ENCODE measurements at regions not wholly inside any gene's neighbourhood (a gene's known extent, or its start where the extent isn't known, plus 50 kb on each side); places are given as distances from the start of the nearest gene placed in this dataset.

GRCh38 chr11:109877043-109877442, 216.1 kb upstream of the ZC3H12C start:
- in situ Hi-C loops (cut with HindIII; ENCODE audit: low sequenced_read_pairs), result no loop called here
- DNase-seq (ENCODE audit: low spot score), result no peak

- in situ Hi-C loops (cut with HindIII; ENCODE audit: low sequenced_read_pairs), result no loop called here
- no peak for DNase-seq (ENCODE audit: low spot score)
These were observed 208.7 kb upstream of the ZC3H12C start for GRCh38 chr11:109884501-109884900.

DNA sequence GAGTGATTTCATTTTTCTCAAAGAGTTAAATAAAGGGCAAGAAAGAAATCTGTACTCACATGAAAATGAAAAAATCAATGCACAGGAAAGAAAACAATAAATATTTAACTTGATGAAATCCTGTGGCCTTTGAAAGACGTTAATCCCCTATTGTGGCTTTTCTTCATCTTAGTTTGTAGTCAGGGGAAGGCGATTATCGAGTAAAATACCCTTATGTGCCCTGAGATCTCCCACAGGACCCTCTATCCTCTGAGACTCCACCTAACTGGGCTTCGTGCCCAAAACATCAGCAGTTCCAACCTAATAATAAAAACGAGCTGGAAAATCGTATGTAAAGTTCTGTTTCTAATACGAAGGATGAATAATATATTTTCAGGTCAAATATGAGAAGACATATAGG, 208.2 kb upstream of the ZC3H12C start:
- in situ Hi-C loops (cut with HindIII; ENCODE audit: low sequenced_read_pairs), result no loop called here
- DNase-seq (ENCODE audit: low spot score), result no peak

- no peak for DNase-seq (ENCODE audit: low spot score)
- in situ Hi-C loops (cut with HindIII; ENCODE audit: low sequenced_read_pairs), result no loop called here
These were observed 200.8 kb upstream of the ZC3H12C start for GRCh38 chr11:109892321-109892794.

DNA sequence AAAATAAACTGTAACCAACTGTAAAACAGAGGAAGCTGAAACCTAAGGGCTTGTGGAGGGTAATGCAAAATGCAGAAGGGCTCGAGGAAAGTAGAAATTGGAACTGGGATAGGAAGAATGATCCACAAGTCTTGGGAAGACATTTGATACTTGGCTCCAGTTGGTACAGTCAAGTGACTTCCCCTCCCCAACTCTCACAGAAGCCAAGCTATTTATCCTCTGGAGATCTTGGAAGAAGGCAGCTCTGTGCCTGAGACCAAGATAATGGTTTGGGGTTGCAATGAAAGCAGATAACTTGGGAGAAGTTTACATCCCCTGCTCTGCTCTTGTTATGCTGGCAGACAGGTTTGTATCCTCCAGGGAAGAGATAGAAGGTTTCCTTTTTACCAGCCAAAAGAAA, 198.9 kb upstream of the ZC3H12C start:
- no peak for DNase-seq (ENCODE audit: low spot score)
- in situ Hi-C loops (cut with HindIII; ENCODE audit: low sequenced_read_pairs), result no loop called here

- DNase-seq (ENCODE audit: low spot score), result no peak
- in situ Hi-C loops (cut with HindIII; ENCODE audit: low sequenced_read_pairs), result no loop called here
These were observed 194.6 kb upstream of the ZC3H12C start for GRCh38 chr11:109898592-109898991.

- DNase-seq (ENCODE audit: low spot score), result no peak
- in situ Hi-C loops (cut with HindIII; ENCODE audit: low sequenced_read_pairs), result no loop called here
These were observed 190.3 kb upstream of the ZC3H12C start for GRCh38 chr11:109902764-109903433.

DNA sequence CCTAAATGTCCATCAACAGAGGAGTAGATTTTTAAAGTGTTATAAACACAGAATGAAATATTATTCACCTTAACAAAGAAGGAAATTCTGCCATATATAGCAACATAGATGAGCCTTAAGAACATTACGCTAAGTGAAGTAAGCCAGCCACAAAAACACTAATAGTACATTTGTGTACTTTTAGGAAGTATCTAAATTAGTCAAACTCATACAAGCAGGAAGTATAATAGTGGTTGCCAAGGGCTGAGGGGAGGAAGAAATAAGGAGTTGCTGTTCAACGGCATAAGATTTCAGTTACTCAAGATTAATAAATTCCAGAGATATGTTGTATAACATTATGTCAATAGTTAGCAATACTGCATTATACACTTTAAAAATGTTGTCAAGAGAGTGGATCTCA, 181.7 kb upstream of the ZC3H12C start:
- DNase-seq (ENCODE audit: low spot score), result no peak
- in situ Hi-C loops (cut with HindIII; ENCODE audit: low sequenced_read_pairs), result no loop called here

DNA sequence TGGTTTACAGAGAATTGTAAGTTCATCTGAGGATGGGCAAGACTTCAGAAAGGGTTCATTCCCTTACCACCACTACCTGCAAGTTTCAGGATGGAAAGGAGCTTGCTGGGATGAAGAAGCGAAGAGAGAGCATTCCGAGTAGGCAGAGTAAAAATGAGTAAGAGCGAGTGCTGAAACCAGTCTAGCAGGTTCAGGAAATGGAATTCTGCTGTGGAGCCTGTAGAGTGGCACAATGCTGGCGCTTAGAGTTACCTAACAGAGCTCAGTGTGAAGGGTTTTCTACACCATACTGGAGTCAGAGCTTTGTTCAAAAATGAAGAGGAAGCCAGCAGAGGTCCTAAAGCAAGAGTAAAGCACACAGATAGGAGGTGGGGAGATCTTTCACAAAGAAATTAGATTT, 179.2 kb upstream of the ZC3H12C start:
- in situ Hi-C loops (cut with HindIII; ENCODE audit: low sequenced_read_pairs), result no loop called here
- DNase-seq (ENCODE audit: low spot score), result no peak

DNA sequence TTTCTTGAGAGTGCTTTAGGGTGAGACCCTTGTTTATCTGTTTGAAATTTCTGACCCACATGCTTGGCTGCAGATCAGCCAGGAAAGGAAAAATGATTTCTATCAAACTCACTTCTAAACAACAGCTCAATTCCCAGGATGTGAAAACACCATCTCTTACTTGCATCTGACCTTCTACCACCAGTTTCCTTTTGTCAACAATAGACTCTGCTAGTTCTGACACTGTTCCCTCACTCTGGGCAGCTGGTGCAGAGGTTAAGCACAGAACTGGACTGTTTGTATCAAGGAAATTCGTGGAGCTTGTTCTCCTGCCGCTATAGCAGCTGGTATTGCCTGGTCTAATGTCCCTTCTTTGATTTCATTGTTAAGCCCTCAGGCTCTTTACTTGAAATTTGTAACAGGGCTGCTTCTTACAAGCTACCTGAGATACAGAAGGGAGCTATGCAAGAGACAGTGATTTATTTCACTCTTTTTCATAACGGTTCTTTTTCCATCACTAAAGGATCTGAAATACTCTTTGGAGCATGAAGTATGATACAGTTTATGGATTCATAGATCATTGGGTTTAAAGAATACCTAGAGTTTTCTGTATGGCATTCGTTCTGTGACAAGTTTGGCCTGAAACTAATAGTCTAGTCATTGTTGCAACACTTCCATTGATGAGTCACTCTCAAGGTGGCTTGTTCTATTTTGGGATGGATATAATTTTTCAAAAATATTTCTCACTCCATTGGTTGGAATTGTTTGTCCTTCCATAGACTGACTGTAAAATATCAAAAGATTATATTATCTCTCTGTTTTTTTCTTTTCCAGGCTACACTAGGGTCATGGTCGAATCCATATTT, 178.2 kb upstream of the ZC3H12C start:
- DNase-seq (ENCODE audit: low spot score), result no peak
- in situ Hi-C loops (cut with HindIII; ENCODE audit: low sequenced_read_pairs), result no loop called here

DNA sequence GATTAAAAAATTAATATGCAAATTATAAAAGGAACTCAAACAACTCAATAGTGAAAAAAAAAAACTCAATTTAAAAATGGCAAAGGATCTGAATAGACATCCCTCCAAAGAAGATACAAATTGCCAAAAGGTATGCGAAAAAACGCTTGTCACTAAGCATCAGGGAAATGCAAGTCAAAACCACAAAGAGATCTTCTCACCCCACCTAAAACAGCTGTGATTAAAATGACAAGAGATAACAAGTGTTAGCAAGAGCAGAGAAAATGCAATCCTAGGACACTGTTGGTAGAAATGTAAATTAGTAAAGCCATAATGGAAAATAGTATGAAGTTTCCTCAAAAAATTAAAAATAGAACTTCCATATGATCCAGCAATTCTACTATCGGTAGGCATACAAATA, 166.3 kb upstream of the ZC3H12C start:
- DNase-seq (ENCODE audit: low spot score), result no peak
- in situ Hi-C loops (cut with HindIII; ENCODE audit: low sequenced_read_pairs), result no loop called here

DNA sequence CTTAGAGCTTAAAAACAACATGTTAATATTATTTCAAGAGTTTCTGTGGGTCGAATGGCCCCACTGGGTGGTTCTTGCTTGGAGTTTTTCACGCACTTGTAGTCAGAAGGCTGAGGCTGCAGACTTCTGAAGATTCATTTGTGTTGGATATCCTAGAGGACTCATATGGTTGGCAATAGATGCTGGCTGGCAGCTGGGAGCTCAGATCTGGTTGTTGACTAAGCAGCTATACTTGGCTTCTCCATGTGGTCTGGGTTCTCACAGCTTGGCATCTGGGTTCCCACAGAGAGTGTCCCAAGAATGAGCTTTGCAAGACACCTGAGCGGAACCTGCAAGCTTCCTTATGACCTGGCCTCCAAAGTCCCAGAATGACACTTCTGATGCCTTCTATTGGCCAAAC, 163.9 kb upstream of the ZC3H12C start:
- no peak for DNase-seq (ENCODE audit: low spot score)
- in situ Hi-C loops (cut with HindIII; ENCODE audit: low sequenced_read_pairs), result no loop called here

DNA sequence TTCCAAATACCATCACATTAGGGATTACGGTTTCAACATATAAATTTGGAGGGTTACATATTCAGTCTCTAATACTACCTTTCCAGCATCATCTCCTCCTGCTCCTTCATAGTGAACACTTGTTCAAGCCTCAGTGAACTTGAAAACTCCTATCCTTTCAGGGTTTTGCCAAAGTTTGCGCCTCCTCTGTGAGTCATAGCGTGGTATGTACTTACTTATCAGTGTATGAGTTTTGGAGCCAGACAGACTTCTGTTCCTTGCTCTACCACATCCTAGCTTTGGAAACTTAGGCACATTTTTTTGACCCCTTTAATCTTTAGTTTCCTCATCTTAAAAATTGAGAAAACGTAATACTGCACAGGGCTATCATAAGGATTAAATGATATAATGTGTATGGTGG, 160.1 kb upstream of the ZC3H12C start:
- in situ Hi-C loops (cut with HindIII; ENCODE audit: low sequenced_read_pairs), result no loop called here
- no peak for DNase-seq (ENCODE audit: low spot score)

DNA sequence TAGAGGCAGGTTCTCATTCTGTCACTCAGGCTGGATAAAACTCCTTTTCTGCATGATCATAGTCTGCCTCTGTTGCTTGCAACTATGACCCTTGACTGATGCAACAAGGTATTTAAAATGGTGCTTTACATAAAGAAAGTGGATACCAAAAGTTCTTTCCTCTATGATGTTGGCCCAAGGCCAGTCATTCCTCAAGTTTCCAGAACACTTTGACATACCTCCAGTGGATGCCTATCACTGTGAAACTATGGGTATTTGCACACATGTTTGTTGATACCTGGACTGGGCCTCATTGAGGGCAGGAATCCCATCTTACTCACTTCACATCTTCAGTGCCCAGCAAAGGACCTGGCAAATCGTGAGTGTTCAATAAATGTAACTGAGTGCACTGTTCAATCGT, 159.0 kb upstream of the ZC3H12C start:
- DNase-seq (ENCODE audit: low spot score), result no peak
- in situ Hi-C loops (cut with HindIII; ENCODE audit: low sequenced_read_pairs), result no loop called here

DNA sequence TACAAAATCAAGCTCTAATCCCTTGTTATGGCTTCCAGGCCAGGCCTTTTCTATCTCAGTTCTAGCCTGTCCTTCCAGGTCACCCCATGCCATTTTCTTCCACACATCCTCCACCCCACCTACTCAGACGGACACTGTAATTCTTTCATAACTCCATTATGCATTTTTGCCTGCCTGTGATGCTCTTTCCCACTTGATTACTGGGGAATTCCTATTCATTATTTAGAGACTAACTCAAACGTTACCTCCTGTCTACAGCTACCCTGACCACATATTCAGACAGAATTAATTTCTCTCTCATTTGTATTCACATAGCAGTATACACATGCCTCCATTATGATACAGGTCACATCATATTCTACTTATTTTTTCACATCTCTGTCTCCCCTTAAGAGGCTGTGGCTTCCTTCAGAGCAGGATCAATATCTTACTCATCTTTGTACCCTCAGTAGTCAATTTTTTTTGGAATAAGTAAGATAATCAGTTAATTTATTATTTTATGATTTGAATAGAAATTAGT, 156.5 kb upstream of the ZC3H12C start:
- in situ Hi-C loops (cut with HindIII; ENCODE audit: low sequenced_read_pairs), result no loop called here
- no peak for DNase-seq (ENCODE audit: low spot score)

GRCh38 chr11:109937968-109938367, 155.2 kb upstream of the ZC3H12C start:
- in situ Hi-C loops (cut with HindIII; ENCODE audit: low sequenced_read_pairs), result no loop called here
- no peak for DNase-seq (ENCODE audit: low spot score)

DNA sequence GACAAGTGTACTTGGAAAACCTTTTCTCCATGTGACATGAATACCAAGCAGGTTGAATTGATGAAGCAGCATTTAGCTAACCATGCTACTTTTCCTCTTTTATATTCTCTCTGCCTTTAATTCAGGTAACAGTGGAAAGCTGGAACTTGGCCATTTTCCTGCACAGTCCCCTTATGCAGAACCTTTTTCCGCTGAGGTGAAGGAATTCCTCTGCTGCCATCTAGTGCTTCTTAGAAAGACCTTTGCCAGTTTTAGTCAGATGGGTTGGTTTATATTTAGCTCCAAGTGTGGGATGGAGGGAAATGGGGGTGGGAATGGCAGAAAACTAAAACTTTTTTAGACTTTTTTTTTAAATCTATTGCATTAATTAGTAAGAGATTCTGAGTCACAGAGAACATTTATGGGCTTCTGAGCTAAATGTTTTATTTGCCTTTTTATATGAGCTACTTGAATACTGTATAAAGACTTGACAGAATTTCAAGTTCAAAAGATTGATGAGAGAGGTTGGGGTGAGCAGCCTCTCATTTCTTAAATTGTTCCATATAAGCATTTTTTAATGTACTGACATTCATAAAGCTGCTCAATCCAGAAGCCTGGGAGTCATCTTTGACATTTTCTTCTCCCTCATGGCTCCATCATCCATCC, 153.9 kb upstream of the ZC3H12C start:
- in situ Hi-C loops (cut with HindIII; ENCODE audit: low sequenced_read_pairs), result no loop called here
- peak; percentile 80 for DNase-seq (ENCODE audit: low spot score)

GRCh38 chr11:109940816-109941215, 152.4 kb upstream of the ZC3H12C start:
- in situ Hi-C loops (cut with HindIII; ENCODE audit: low sequenced_read_pairs), result no loop called here
- no peak for DNase-seq (ENCODE audit: low spot score)

DNA sequence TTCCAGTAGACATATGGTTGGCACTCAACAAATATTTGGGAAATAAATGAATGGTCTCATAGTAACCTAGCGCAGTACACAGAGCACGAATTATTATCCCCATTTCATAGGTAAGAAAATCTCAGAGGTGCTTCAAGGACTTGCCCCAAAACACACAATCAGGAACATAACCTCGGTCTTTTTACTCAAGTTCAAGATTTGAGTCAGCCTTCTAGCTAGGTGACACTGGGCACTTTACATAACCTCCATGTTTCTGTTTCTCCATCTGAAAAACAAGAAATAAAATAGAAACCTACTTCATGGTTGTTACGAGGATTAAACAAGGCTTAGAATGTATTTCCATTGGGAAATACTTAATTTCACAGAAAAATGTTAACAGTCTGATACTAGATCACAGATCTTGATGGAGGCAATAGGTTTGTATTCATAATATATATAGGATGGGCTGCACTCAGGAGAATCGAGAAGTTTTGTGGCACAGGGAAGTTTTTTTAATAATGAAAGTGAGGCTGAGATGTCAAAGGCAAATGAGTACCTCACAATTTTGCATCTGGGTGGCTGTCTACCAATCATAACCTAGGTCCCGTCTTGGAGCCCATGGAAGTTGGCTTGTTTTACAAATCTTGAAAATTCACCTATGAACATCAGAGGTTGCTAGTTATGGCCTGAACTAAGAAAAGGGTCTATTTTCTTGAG, 147.4 kb upstream of the ZC3H12C start:
- in situ Hi-C loops (cut with HindIII; ENCODE audit: low sequenced_read_pairs), result no loop called here
- DNase-seq (ENCODE audit: low spot score), result no peak
